H1 (cell line): ENCODE measurements at regions not wholly inside any gene's neighbourhood (a gene's known extent, or its start where the extent isn't known, plus 50 kb on each side); places are given as distances from the start of the nearest gene placed in this dataset.

Experiments
- CTCF ChIA-PET: fragments of 300-600 bp; sonication (Branson Sonifier 250); formaldehyde crosslinking; loops from one replicate; lab custom pipeline; 2021; ENCODE audit not compliant: partially characterized antibody; lab: Charles Lee
- POLR2A ChIA-PET: fragments of 300-600 bp; sonication (Branson Sonifier 250); formaldehyde crosslinking; loops from one replicate; lab custom pipeline; 2021; ENCODE audit warnings: inconsistent platforms; ENCODE audit not compliant: partially characterized antibody; lab: Charles Lee
- DNase-seq, 2 experiments: peaks; one replicate each; pipeline versions ENCODE4 v3.0.0 to v3.0.0-alpha.2; 2010 to 2022; ENCODE audit warnings: low spot score in 2 of 2, low read depth in 1 of 2, mixed read lengths in 1 of 2
- FAIRE-seq: peaks from 2 replicates; lab custom pipeline; 2011; peaks lifted over from hg19 to GRCh38; lab: Jason Lieb, UNC
- H2AFZ ChIP-seq: 2 replicates; pipeline ENCODE4 v1.8.1; 2012; ENCODE audit warnings: low read length, inconsistent platforms
- H2AK5ac ChIP-seq: 2 replicates; pipeline ENCODE4 v1.6.1; 2013; ENCODE audit warnings: low read depth, low read length
- H2BK120ac ChIP-seq: replicated peaks from 2 replicates; pipeline ENCODE3; 2013; ENCODE audit warnings: low read depth, low read length, inconsistent platforms
- H2BK12ac ChIP-seq: 2 replicates; pipeline ENCODE4 v1.6.1; 2013; ENCODE audit warnings: low read depth, low read length
- H2BK15ac ChIP-seq: 2 replicates; pipeline ENCODE4 v1.6.1; 2013; ENCODE audit warnings: low read length
- H2BK20ac ChIP-seq: 2 replicates; pipeline ENCODE4 v1.6.1; 2013; ENCODE audit warnings: low read length
- H2BK5ac ChIP-seq: 2 replicates; pipeline ENCODE4 v1.6.1; 2013; ENCODE audit warnings: low read depth, low read length
- H3K14ac ChIP-seq: 2 replicates; pipeline ENCODE4 v1.6.1; 2013; ENCODE audit warnings: inconsistent platforms; ENCODE audit not compliant: insufficient read length
- H3K18ac ChIP-seq: 2 replicates; pipeline ENCODE4 v1.6.1; 2013; ENCODE audit warnings: low read length; ENCODE audit errors: extremely low read depth
- H3K23ac ChIP-seq: 2 replicates; pipeline ENCODE4 v1.6.1; 2013; ENCODE audit warnings: inconsistent platforms; ENCODE audit not compliant: insufficient read length
- H3K23me2 ChIP-seq: 2 replicates; pipeline ENCODE4 v1.6.1; 2013; ENCODE audit warnings: low read depth, low read length
- H3K27ac ChIP-seq: 2 replicates; pipeline ENCODE4 v1.6.1; 2011; ENCODE audit warnings: low read depth, low read length, inconsistent platforms
- H3K27me3 ChIP-seq, 4 experiments: replicated peaks in 1 of 4; 1 replicate in 1 of 4; 2 replicates in 3 of 4; pipeline versions ENCODE4 v1.6.1 to v1.8.1; 2011 to 2013; ENCODE audit warnings: low read length in 3 of 4, mild to moderate bottlenecking in 3 of 4, inconsistent platforms in 2 of 4, mixed read lengths in 2 of 4, moderate library complexity in 1 of 4; ENCODE audit not compliant: control insufficient read depth in 3 of 4, insufficient read depth in 3 of 4; ENCODE audit errors: extremely low read depth in 1 of 4
- H3K36me3 ChIP-seq, 4 experiments: 2 replicates each; pipeline versions ENCODE4 v1.6.1 to v1.8.1; 2011 to 2013; ENCODE audit warnings: mild to moderate bottlenecking in 4 of 4, low read length in 3 of 4, moderate library complexity in 2 of 4, control low read depth in 1 of 4, inconsistent platforms in 1 of 4; ENCODE audit not compliant: insufficient read depth in 4 of 4, control insufficient read depth in 2 of 4
- H3K4ac ChIP-seq: replicated peaks from 2 replicates; pipeline ENCODE3; 2013; ENCODE audit warnings: low read length, low read depth, mixed read lengths, inconsistent platforms; ENCODE audit not compliant: insufficient read length
- H3K4me1 ChIP-seq, 4 experiments: replicated peaks in 1 of 4; 1 replicate in 1 of 4; 2 replicates in 3 of 4; pipeline versions ENCODE4 v1.6.1 to v1.8.1; 2011 to 2013; ENCODE audit warnings: low read length in 3 of 4, inconsistent platforms in 2 of 4, mixed read lengths in 1 of 4; ENCODE audit not compliant: insufficient read depth in 4 of 4, control insufficient read depth in 3 of 4
- H3K4me2 ChIP-seq, 2 experiments: 2 replicates each; pipeline versions ENCODE4 v1.6.1 to v1.8.1; 2011 to 2013; ENCODE audit warnings: low read depth in 2 of 2, low read length in 2 of 2, control low read depth in 1 of 2, inconsistent platforms in 1 of 2, mild to moderate bottlenecking in 1 of 2; ENCODE audit not compliant: insufficient read depth in 1 of 2
- H3K4me3 ChIP-seq, 4 experiments: fragments of 200-600, 300-600 bp in 1 of 4; sonication (generic), shearing (Covaris generic), sonication (Bioruptor Twin) in 1 of 4; 2 replicates each; pipeline versions ENCODE4 v1.5.1 to v1.8.1; 2011 to 2016; ENCODE audit warnings: low read length in 4 of 4, low read depth in 3 of 4, control low read depth in 2 of 4, inconsistent platforms in 2 of 4, mild to moderate bottlenecking in 2 of 4, mixed read lengths in 1 of 4, moderate library complexity in 1 of 4; ENCODE audit not compliant: insufficient read depth in 2 of 4; ENCODE audit errors: extremely low read depth in 1 of 4
- H3K56ac ChIP-seq: replicated peaks from 2 replicates; pipeline ENCODE3; 2013; ENCODE audit warnings: low read depth, mild to moderate bottlenecking, mixed read lengths, low read length, inconsistent platforms; ENCODE audit not compliant: insufficient read length
- H3K79me1 ChIP-seq: 2 replicates; pipeline ENCODE4 v1.6.1; 2013; ENCODE audit warnings: low read depth, low read length, control low read depth
- H3K79me2 ChIP-seq, 2 experiments: 2 replicates each; pipeline versions ENCODE4 v1.6.1 to v1.8.1; 2012 to 2013; ENCODE audit warnings: low read length in 2 of 2, mild to moderate bottlenecking in 2 of 2, inconsistent platforms in 1 of 2; ENCODE audit not compliant: insufficient read depth in 2 of 2, control insufficient read depth in 1 of 2
- H3K9ac ChIP-seq, 4 experiments: replicated peaks in 1 of 4; 1 replicate in 1 of 4; 2 replicates in 3 of 4; pipeline versions ENCODE4 v1.6.1 to v1.8.1; 2011 to 2013; ENCODE audit warnings: low read depth in 3 of 4, low read length in 3 of 4, control low read depth in 2 of 4, mild to moderate bottlenecking in 2 of 4, moderate library complexity in 2 of 4, inconsistent platforms in 1 of 4; ENCODE audit errors: extremely low read depth in 1 of 4
- H3K9me3 ChIP-seq, 2 experiments: 2 replicates each; pipeline versions ENCODE4 v1.6.1 to v1.8.1; 2012 to 2013; ENCODE audit warnings: mild to moderate bottlenecking in 2 of 2, moderate library complexity in 2 of 2, control low read depth in 1 of 2, inconsistent platforms in 1 of 2, low read depth in 1 of 2, low read length in 1 of 2, mixed read lengths in 1 of 2; ENCODE audit not compliant: insufficient read depth in 2 of 2
- H4K20me1 ChIP-seq, 2 experiments: replicated peaks in 1 of 2; 2 replicates each; pipeline versions ENCODE3 to v1.8.1; 2011 to 2013; ENCODE audit warnings: inconsistent platforms in 2 of 2, low read length in 2 of 2, mild to moderate bottlenecking in 1 of 2; ENCODE audit not compliant: insufficient read depth in 2 of 2, control insufficient read depth in 1 of 2
- H4K5ac ChIP-seq: 2 replicates; pipeline ENCODE4 v1.6.1; 2013; ENCODE audit warnings: low read length, low read depth, mixed read lengths, inconsistent platforms; ENCODE audit not compliant: insufficient read length
- H4K8ac ChIP-seq: 2 replicates; pipeline ENCODE4 v1.8.0; 2013; ENCODE audit warnings: mild to moderate bottlenecking, moderate library complexity, low read length, inconsistent platforms; ENCODE audit not compliant: insufficient read depth; ENCODE audit errors: extremely low read depth
- H4K91ac ChIP-seq: replicated peaks from 2 replicates; pipeline ENCODE3; 2013; ENCODE audit warnings: low read length, mixed read lengths, inconsistent platforms; ENCODE audit not compliant: insufficient read length
- BCL11A ChIP-seq, 2 experiments: IDR thresholded peaks; one replicate each; pipeline ENCODE4 v1.6.1; 2011; ENCODE audit warnings: low read depth in 2 of 2, low read length in 2 of 2, mild to moderate bottlenecking in 2 of 2
- BRCA1 ChIP-seq: IDR thresholded peaks from 2 replicates; pipeline ENCODE4 v1.6.1; 2012; ENCODE audit warnings: low read depth, low read length, improper control_type of control experiment
- CBX5 ChIP-seq: fragments of 300-800, 300-1000 bp; sonication (generic); IDR thresholded peaks from 2 replicates; pipeline ENCODE4 v1.7.1; 2016; ENCODE audit warnings: antibody characterized with exemption, low read length, low read depth
- CEBPB ChIP-seq: IDR thresholded peaks from 2 replicates; pipeline ENCODE4 v1.6.1; 2012; ENCODE audit warnings: low read depth, low read length
- EGR1 ChIP-seq: IDR thresholded peaks from 2 replicates; pipeline ENCODE4 v1.6.1; 2011; ENCODE audit warnings: low read depth, low read length, borderline replicate concordance
- PHF8 ChIP-seq: fragments of 200-600 bp; sonication (generic); conservative IDR thresholded peaks from 2 replicates; pipeline ENCODE4 v1.7.1; 2012; ENCODE audit warnings: low read depth, mild to moderate bottlenecking, inconsistent platforms, low read length, moderate library complexity
- RNF2 ChIP-seq: fragments of 200-900, 300-1000 bp; sonication (generic); IDR thresholded peaks from 2 replicates; pipeline ENCODE4 v1.7.1; 2016; ENCODE audit warnings: borderline replicate concordance, low read depth, mild to moderate bottlenecking, antibody characterized with exemption, low read length; ENCODE audit not compliant: poor library complexity, severe bottlenecking; ENCODE audit errors: missing control alignments
- RXRA ChIP-seq: IDR thresholded peaks from 2 replicates; pipeline ENCODE4 v1.6.1; 2011; ENCODE audit warnings: low read depth, mild to moderate bottlenecking, low read length, moderate library complexity; ENCODE audit not compliant: insufficient read depth
- SP1 ChIP-seq: IDR thresholded peaks from 2 replicates; pipeline ENCODE4 v1.6.1; 2011; ENCODE audit warnings: low read depth, low read length
- TCF12 ChIP-seq: IDR thresholded peaks from 2 replicates; pipeline ENCODE4 v1.6.1; 2011; ENCODE audit warnings: low read depth, mild to moderate bottlenecking, low read length
- YY1 ChIP-seq: IDR thresholded peaks from 2 replicates; pipeline ENCODE4 v1.6.1; 2011; ENCODE audit warnings: low read depth, mild to moderate bottlenecking, low read length
- WGBS, 2 experiments: shearing (Covaris generic) in 1 of 2; methylation state at CpG; one replicate each; pipeline versions ENCODE4 v1.1.6 to v1.1.7; 2013 to 2015; ENCODE audit warnings: low lambda C conversion rate in 2 of 2, mixed read lengths in 2 of 2, inconsistent platforms in 1 of 2, low coverage in 1 of 2, missing lambda C conversion rate in 1 of 2; ENCODE audit not compliant: insufficient replicate concordance in 2 of 2, insufficient coverage in 1 of 2, insufficient read length in 1 of 2; ENCODE audit errors: extremely low coverage in 1 of 2, missing lambda C conversion rate in 1 of 2; 5-methylcytosine and 5-hydroxymethylcytosine counted together
- TF ChIP-seq, protein P1 (sequence below): IDR thresholded peaks from 2 replicates; pipeline ENCODE4 v1.6.1; 2011; ENCODE audit warnings: low read length, improper control_type of control experiment
- TF ChIP-seq, protein P2 (sequence below): IDR thresholded peaks from 2 replicates; pipeline ENCODE4 v1.6.1; 2011; ENCODE audit warnings: low read depth, mild to moderate bottlenecking, low read length; ENCODE audit not compliant: insufficient read depth

DNA sequence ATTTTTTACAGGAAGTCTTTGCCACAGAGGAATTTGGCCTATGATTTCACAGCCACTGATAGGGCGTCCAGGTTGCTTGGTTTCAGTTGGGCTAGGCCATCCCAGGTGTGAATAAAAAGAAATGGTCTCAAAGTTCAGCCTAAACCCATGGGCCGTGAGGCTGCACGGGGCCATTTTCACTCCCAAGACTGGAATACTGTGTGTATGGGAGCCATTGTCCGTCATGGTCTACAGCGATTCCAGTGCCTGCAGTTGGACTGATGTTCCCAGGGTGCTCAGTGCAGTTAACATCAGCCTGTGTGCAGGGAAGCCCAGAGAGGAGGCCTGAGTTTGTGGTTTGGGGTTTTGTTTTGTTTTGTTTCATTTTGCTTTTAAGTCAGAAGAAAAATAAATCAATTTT is 133.2 kb downstream of the ADSS2 start:
- Histone ChIP-seq H2BK12ac (peak overlapping the region; percentile 90; the same call in 1 of the 2 replicates), H2BK20ac (peak overlapping the region; percentile 67; the same call in 1 of the 2 replicates), H3K56ac (no peak overlapping the region), H3K4me3 (no peak overlapping the region), H3K9ac (no peak overlapping the region), H3K4me2 (no peak overlapping the region), H3K23me2 (no peaks in the 10 kb centered on the region), H2BK5ac (no peak overlapping the region), H3K4ac (no peak overlapping the region), H3K18ac (no peak overlapping the region), H3K4me1 (0 out of 7 replicates have a peak, but pooled peaks cover 0 to 3% (median 0%) of the 10 kb centered on the region in 4 experiments), H3K27ac (no peak overlapping the region), H4K5ac (no peak overlapping the region), H2AFZ (peak overlapping the region; percentile 24; the same call in 1 of the 2 replicates), H2AK5ac (no peak overlapping the region), H3K23ac (no peak overlapping the region), H3K27me3 (no peaks in the 10 kb centered on the region), H4K8ac (peak overlapping the region; percentile 38; the same call in 1 of the 2 replicates), H3K9me3 (no peaks in the 10 kb centered on the region), H4K91ac (peak overlapping the region; percentile 55), H3K14ac (no peak overlapping the region), H2BK15ac (no peak overlapping the region), H3K36me3 (no peaks in the 10 kb centered on the region), H3K79me2 (no peaks in the 10 kb centered on the region), H3K79me1 (no peaks in the 10 kb centered on the region), H2BK120ac (peak overlapping the region; percentile 6), H4K20me1 (no peaks in the 10 kb centered on the region)
- DNase-seq, result no peak
- CTCF ChIA-PET, result no interaction called here
- POLR2A ChIA-PET, result no interaction called here
- FAIRE-seq, result no peak
- 97% methylated on average over 5 of the region's 5 CpGs; no CpG with 5 or more reads in 1 of the 2 experiments for WGBS, 2 experiments
- TF ChIP-seq, protein P1, sequence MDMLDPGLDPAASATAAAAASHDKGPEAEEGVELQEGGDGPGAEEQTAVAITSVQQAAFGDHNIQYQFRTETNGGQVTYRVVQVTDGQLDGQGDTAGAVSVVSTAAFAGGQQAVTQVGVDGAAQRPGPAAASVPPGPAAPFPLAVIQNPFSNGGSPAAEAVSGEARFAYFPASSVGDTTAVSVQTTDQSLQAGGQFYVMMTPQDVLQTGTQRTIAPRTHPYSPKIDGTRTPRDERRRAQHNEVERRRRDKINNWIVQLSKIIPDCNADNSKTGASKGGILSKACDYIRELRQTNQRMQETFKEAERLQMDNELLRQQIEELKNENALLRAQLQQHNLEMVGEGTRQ, result no peak
- TF ChIP-seq, protein P2, sequence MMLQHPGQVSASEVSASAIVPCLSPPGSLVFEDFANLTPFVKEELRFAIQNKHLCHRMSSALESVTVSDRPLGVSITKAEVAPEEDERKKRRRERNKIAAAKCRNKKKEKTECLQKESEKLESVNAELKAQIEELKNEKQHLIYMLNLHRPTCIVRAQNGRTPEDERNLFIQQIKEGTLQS, result no peak
- no peak for TF ChIP-seq BCL11A (IDR thresholded peaks at IDR 0.05; ENCODE audit: low read depth in 2 of 2, low read length in 2 of 2)
- no peak for TF ChIP-seq TCF12
- TF ChIP-seq RNF2, result no peak
- no peak for TF ChIP-seq PHF8
- TF ChIP-seq EGR1, result no peak
- TF ChIP-seq SP1, result no peak
- TF ChIP-seq CBX5, result no peak
- no peak for TF ChIP-seq RXRA
- TF ChIP-seq YY1, result no peak
- no peak for TF ChIP-seq BRCA1
- no peak for TF ChIP-seq CEBPB
